Skeletal muscle satellite cell (primary cell): ENCODE measurements at regions not wholly inside any gene's neighbourhood (a gene's known extent, or its start where the extent isn't known, plus 50 kb on each side); places are given as distances from the start of the nearest gene placed in this dataset.
"Not testable (repeated sequence)": the region's sequence is repeated elsewhere in the genome, so short reads cannot be mapped to it uniquely, and the experiment has no call there.

Experiments
- H3K27me3 ChIP-seq: 2 replicates; pipeline ENCODE4 v1.7.0; 2013; ENCODE audit warnings: low read length; ENCODE audit not compliant: control insufficient read depth, insufficient read depth
- H3K36me3 ChIP-seq: 2 replicates; pipeline ENCODE4 v1.7.0; 2013; ENCODE audit warnings: mild to moderate bottlenecking, control low read depth, low read length; ENCODE audit not compliant: insufficient read depth
- H3K4me1 ChIP-seq: 2 replicates; pipeline ENCODE4 v1.7.0; 2013; ENCODE audit warnings: low read length; ENCODE audit not compliant: control insufficient read depth, insufficient read depth
- H3K4me2 ChIP-seq: 2 replicates; pipeline ENCODE4 v1.7.0; 2013; ENCODE audit warnings: mild to moderate bottlenecking, low read length
- H3K4me3 ChIP-seq: 2 replicates; pipeline ENCODE4 v1.7.0; 2013; ENCODE audit warnings: low read length
- H3K9ac ChIP-seq: 2 replicates; pipeline ENCODE4 v1.7.0; 2013; ENCODE audit warnings: mild to moderate bottlenecking, low read depth, low read length, moderate library complexity
- H3K9me3 ChIP-seq: replicated peaks from 2 replicates; pipeline ENCODE4 v1.7.0; 2013; ENCODE audit warnings: mild to moderate bottlenecking, control low read depth, low read length

- Histone ChIP-seq H3K4me2 (no peak overlapping the region), H3K9ac (no peak overlapping the region), H3K9me3 (no peaks in the 10 kb centered on the region), H3K4me3 (no peak overlapping the region), H3K36me3 (no peaks in the 10 kb centered on the region), H3K4me1 (peaks cover 29% of the 10 kb centered on the region), H3K27me3 (no peaks in the 10 kb centered on the region)
Observed at GRCh38 chr9:79490657-79491248, 81.0 kb upstream of the TLE4 start.

- H3K27me3 ChIP-seq, result no peaks in the 10 kb centered on the region
Observed at GRCh38 chr9:79492092-79493009, 79.4 kb upstream of the TLE4 start.

GRCh38 chr9:79500196-79500864 is 71.4 kb upstream of the TLE4 start:
- not testable (repeated sequence) for H3K4me1 ChIP-seq, H3K36me3 ChIP-seq, H3K4me3 ChIP-seq, H3K4me2 ChIP-seq, H3K9me3 ChIP-seq, H3K27me3 ChIP-seq, H3K9ac ChIP-seq

More at GRCh38 chr9:79492092-79493009, 79.4 kb upstream of the TLE4 start:
- H3K9ac ChIP-seq, result no peak overlapping the region
- no peak overlapping the region for H3K4me3 ChIP-seq
- H3K36me3 ChIP-seq, result no peaks in the 10 kb centered on the region
- H3K4me1 ChIP-seq, result peaks cover 29% of the 10 kb centered on the region
- H3K9me3 ChIP-seq, result no peaks in the 10 kb centered on the region
- no peak overlapping the region for H3K4me2 ChIP-seq

- Histone ChIP-seq H3K4me3 (no peak overlapping the region), H3K4me2 (no peak overlapping the region), H3K9me3 (no peaks in the 10 kb centered on the region), H3K9ac (no peak overlapping the region), H3K36me3 (no peaks in the 10 kb centered on the region), H3K27me3 (no peaks in the 10 kb centered on the region), H3K4me1 (peaks cover 9% of the 10 kb centered on the region)
Observed at GRCh38 chr9:79501546-79501945, 70.2 kb upstream of the TLE4 start.

GRCh38 chr9:79507801-79508200 is 64.0 kb upstream of the TLE4 start:
- no peaks in the 10 kb centered on the region for H3K36me3 ChIP-seq
- no peaks in the 10 kb centered on the region for H3K27me3 ChIP-seq
- no peak overlapping the region for H3K9ac ChIP-seq
- H3K4me3 ChIP-seq, result no peak overlapping the region
- H3K9me3 ChIP-seq, result no peaks in the 10 kb centered on the region
- no peak overlapping the region for H3K4me2 ChIP-seq
- H3K4me1 ChIP-seq, result peaks cover 7% of the 10 kb centered on the region

DNA sequence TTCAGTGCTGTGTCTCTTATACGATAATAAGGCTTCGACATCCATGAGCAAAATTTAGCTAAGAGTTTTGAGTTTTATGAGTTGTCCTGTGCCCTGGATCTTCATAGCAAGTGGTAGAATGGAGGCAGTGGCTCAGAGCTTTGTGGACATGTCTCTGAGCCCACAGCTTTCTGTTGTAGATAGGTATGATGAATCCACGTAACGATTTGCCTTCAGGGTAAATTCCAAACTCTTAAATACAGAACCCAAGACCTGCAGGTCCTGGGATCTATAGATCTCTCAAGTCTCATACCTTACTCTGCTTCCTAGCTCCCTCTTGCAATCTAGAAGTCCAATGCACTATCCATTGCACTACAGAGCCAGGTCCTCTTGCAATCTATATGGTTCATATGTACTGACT is 59.5 kb upstream of the TLE4 start:
- no peak overlapping the region for H3K4me2 ChIP-seq
- H3K9me3 ChIP-seq, result no peaks in the 10 kb centered on the region
- H3K36me3 ChIP-seq, result no peaks in the 10 kb centered on the region
- no peaks in the 10 kb centered on the region for H3K4me1 ChIP-seq
- H3K27me3 ChIP-seq, result no peaks in the 10 kb centered on the region
- no peak overlapping the region for H3K4me3 ChIP-seq
- H3K9ac ChIP-seq, result no peak overlapping the region
